ENCODE measurements at regions not wholly inside any gene's neighbourhood (a gene's known extent, or its start where the extent isn't known, plus 50 kb on each side); places are given as distances from the start of the nearest gene placed in this dataset.

DNA sequence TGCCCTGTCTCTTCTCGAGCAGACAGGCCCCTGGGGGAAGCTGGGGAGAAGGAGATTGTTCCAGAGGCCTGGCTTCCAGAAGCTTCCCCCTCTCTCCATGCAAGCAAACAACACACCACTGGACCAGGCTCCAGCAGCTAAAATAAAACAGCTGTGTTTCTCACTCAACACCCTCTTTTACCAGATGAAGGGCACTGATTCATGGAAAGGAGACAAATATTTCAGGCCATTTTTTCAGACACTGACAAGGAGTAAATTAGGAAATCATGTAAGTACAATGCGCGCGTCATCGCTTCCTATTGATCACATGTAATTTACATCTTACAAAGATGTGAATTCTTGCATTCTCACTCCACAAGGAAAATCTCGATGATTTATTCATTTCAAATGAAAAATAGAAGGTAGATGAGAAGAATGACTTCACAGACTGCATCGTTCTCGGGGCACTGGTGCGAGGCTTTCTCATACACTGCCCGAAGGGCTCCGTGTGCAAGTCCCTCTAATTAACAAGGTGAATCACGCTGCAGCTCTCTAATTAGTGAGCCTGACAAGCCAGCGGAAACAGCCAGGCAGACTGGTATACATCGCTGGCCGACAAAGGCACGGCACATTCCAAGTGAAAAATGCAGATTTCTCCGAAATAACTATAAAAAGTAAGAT lies 153.6 kb downstream of the KCTD15 start:
- no peaks in the 10 kb centered on the region for H3K4me1 ChIP-seq (ENCODE audit: insufficient read depth, low read length)
- 92% methylated on average over 17 of the region's 17 CpGs for WGBS
- H3K4me3 ChIP-seq (ENCODE audit: low read length), result no peak overlapping the region
- no peaks in the 10 kb centered on the region for H3K27me3 ChIP-seq (ENCODE audit: insufficient read depth, low read length)
- H3K9ac ChIP-seq (ENCODE audit: low read depth, low read length), result no peak overlapping the region
- no peak overlapping the region for H3K27ac ChIP-seq (ENCODE audit: low read depth, low read length)
- H3K9me3 ChIP-seq (ENCODE audit: insufficient read depth, low read depth, low read length), result no peaks in the 10 kb centered on the region
- no peaks in the 10 kb centered on the region for H3K36me3 ChIP-seq (ENCODE audit: insufficient read depth, low read length)

DNA sequence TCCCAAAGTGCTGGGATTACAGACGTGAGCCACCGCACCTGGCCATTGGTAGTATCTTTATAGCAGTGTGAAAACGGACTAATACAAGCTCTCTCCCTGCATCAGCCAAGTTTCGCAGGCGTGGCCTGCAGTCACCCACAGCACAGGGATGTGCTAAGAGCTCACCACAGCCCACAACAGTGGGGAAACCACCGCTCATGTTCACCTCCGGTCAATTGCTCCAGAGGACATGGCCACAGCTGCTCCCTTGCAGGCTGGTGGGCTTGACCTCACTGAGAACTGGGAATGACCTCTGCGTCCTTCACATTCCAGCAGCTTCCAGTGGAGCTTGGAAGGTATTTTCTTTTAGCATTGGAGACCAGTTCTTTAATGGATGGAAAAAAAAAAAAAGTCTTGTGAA lies 156.4 kb downstream of the KCTD15 start:
- 95% methylated on average over 8 of the region's 8 CpGs for WGBS
- Histone ChIP-seq H3K4me3 (ENCODE audit: low read length) (no peak overlapping the region), H3K9me3 (ENCODE audit: insufficient read depth, low read depth, low read length) (no peaks in the 10 kb centered on the region), H3K27ac (ENCODE audit: low read depth, low read length) (no peak overlapping the region), H3K27me3 (ENCODE audit: insufficient read depth, low read length) (no peaks in the 10 kb centered on the region), H3K36me3 (ENCODE audit: insufficient read depth, low read length) (no peaks in the 10 kb centered on the region), H3K9ac (ENCODE audit: low read depth, low read length) (no peak overlapping the region), H3K4me1 (ENCODE audit: insufficient read depth, low read length) (no peaks in the 10 kb centered on the region)

DNA sequence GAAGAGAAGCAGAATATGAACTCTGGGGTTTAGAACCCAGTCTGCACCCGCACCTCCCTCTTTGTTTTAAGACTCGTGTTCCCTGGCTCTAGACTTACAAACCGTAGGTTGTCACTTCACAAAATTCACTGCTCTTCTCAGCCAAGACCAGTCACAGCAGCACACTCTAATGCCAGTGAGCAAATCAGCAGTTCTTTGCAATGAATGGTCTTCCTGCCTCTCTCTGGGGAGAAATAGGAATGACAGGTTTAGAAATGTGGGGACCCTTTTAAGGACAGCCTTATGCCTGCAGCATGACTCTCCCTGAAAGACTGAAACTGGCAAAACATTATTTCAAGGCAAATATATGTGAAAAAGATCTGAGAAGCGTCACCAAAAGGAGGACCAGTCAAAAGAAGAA lies 156.9 kb downstream of the KCTD15 start:
- Histone ChIP-seq H3K27ac (ENCODE audit: low read depth, low read length) (no peak overlapping the region), H3K27me3 (ENCODE audit: insufficient read depth, low read length) (no peaks in the 10 kb centered on the region), H3K9me3 (ENCODE audit: insufficient read depth, low read depth, low read length) (no peaks in the 10 kb centered on the region), H3K4me1 (ENCODE audit: insufficient read depth, low read length) (no peaks in the 10 kb centered on the region), H3K36me3 (ENCODE audit: insufficient read depth, low read length) (no peaks in the 10 kb centered on the region), H3K4me3 (ENCODE audit: low read length) (no peak overlapping the region), H3K9ac (ENCODE audit: low read depth, low read length) (no peak overlapping the region)
- WGBS, result 82% methylated on average over 4 of the region's 4 CpGs

DNA sequence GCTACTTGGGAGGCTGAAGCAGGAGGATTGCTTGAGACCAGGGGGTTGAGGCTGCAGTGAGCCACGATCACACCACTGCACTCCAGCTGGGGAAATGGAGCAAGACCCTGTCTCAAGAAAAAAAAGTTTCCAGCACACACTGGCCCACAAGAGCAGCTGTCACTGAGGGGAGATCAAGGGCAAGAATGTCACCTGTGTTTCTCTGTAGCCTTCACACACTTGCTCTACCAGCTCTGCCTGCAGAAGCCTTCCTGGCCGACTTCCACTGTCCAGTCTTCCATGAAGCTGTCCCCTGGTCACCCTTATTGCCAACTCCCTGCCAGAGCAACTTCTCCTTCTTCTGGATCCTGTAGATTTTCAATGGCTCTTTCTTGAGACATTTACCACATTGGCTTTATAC lies 158.0 kb downstream of the KCTD15 start:
- no peaks in the 10 kb centered on the region for H3K27me3 ChIP-seq (ENCODE audit: insufficient read depth, low read length)
- no peak overlapping the region for H3K27ac ChIP-seq (ENCODE audit: low read depth, low read length)
- H3K9ac ChIP-seq (ENCODE audit: low read depth, low read length), result no peak overlapping the region
- H3K4me1 ChIP-seq (ENCODE audit: insufficient read depth, low read length), result no peaks in the 10 kb centered on the region
- H3K36me3 ChIP-seq (ENCODE audit: insufficient read depth, low read length), result no peaks in the 10 kb centered on the region
- no peaks in the 10 kb centered on the region for H3K9me3 ChIP-seq (ENCODE audit: insufficient read depth, low read depth, low read length)
- no peak overlapping the region for H3K4me3 ChIP-seq (ENCODE audit: low read length)
- 93% methylated on average over 2 of the region's 2 CpGs for WGBS

DNA sequence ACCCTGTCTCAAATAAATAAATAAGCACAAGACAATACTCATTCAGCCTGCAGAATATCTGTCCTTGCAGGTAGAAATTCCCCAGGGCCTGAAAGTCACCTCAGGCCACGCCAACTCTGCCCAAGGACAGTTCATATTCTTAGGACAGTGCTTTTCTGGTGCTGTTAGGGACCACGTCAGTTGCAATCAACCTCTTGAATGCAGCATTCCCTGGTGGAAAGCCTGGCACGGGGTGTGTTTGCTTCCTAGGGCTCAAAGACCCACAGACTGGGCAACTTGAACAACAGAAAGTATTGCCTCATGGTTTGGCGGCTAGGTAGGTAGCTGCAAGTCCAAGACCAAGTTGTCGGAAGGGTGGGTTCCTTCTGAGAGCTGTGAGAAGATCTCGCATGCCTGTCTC lies 160.3 kb downstream of the KCTD15 start:
- H3K9ac ChIP-seq (ENCODE audit: low read depth, low read length), result no peak overlapping the region
- H3K4me1 ChIP-seq (ENCODE audit: insufficient read depth, low read length), result no peaks in the 10 kb centered on the region
- WGBS, result 93% methylated on average over 6 of the region's 6 CpGs
- no peaks in the 10 kb centered on the region for H3K27me3 ChIP-seq (ENCODE audit: insufficient read depth, low read length)
- no peaks in the 10 kb centered on the region for H3K36me3 ChIP-seq (ENCODE audit: insufficient read depth, low read length)
- H3K4me3 ChIP-seq (ENCODE audit: low read length), result no peak overlapping the region
- no peak overlapping the region for H3K27ac ChIP-seq (ENCODE audit: low read depth, low read length)
- H3K9me3 ChIP-seq (ENCODE audit: insufficient read depth, low read depth, low read length), result no peaks in the 10 kb centered on the region

DNA sequence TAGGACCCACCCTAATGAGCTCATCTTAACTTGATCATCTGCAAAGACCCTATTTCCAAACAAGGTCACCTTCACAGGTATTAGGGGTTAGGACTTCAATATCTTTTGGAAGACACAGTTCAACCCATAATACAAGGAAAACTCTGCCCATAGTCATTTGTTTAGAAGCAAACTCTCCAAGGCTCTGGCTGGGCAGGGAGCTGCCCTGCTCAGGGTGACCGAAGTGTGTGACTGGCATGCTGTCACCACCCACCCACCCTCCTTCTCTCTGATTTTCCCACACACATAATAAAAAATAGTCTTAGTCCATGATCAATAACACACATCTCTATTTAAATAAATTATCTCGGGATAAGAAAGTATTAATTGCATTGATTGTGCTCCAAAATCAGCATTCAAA lies 161.1 kb downstream of the KCTD15 start:
- no peaks in the 10 kb centered on the region for H3K4me1 ChIP-seq (ENCODE audit: insufficient read depth, low read length)
- H3K4me3 ChIP-seq (ENCODE audit: low read length), result no peak overlapping the region
- H3K36me3 ChIP-seq (ENCODE audit: insufficient read depth, low read length), result no peaks in the 10 kb centered on the region
- no peak overlapping the region for H3K27ac ChIP-seq (ENCODE audit: low read depth, low read length)
- WGBS, result 95% methylated on average over 1 of the region's 2 CpGs
- no peaks in the 10 kb centered on the region for H3K9me3 ChIP-seq (ENCODE audit: insufficient read depth, low read depth, low read length)
- no peaks in the 10 kb centered on the region for H3K27me3 ChIP-seq (ENCODE audit: insufficient read depth, low read length)
- no peak overlapping the region for H3K9ac ChIP-seq (ENCODE audit: low read depth, low read length)

DNA sequence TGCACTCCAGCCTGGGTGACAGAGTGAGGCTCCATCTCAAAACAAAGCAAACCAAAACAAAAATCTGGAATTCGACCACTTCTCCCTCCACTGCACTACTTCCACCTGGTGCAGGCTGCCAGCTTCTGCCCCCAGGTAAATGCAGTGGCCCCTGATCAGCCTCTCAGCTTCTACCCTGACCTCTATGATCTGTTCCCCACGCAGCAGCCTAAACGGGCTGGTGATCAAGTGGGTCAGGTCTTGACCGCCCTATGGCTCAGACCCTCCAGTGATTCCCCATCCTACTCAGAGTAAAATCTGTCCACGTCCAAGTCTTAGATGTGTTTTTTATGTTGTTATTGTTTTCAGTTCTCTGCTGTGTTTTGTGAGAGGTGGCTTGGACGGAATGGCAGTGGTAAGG lies 163.9 kb downstream of the KCTD15 start:
- Histone ChIP-seq H3K4me3 (ENCODE audit: low read length) (no peak overlapping the region), H3K36me3 (ENCODE audit: insufficient read depth, low read length) (no peaks in the 10 kb centered on the region), H3K9ac (ENCODE audit: low read depth, low read length) (no peak overlapping the region), H3K27me3 (ENCODE audit: insufficient read depth, low read length) (no peaks in the 10 kb centered on the region), H3K9me3 (ENCODE audit: insufficient read depth, low read depth, low read length) (no peaks in the 10 kb centered on the region), H3K27ac (ENCODE audit: low read depth, low read length) (no peak overlapping the region), H3K4me1 (ENCODE audit: insufficient read depth, low read length) (no peaks in the 10 kb centered on the region)
- WGBS, result 83% methylated on average over 6 of the region's 6 CpGs

DNA sequence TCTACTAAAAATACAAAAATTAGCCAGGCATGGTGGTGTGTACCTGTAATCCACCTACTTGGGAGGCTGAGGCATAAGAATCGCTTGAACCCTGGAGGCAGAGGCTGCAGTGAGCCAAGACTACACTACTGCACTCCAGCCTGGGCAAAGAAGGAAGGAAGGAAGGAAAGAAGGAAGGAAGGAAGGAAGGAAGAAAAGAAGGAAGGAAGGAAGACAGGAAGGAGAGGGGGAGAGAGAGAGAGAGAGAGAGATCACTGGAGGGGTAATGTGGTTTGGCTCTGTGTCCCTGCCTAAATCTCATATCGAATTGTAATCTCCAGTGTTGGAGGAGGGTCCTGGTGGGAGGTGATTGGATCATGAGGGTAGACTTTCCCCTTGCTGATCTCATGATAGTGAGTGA lies 165.5 kb downstream of the KCTD15 start:
- H3K9ac ChIP-seq (ENCODE audit: low read depth, low read length), result no peak overlapping the region
- WGBS, result 90% methylated on average over 2 of the region's 2 CpGs

DNA sequence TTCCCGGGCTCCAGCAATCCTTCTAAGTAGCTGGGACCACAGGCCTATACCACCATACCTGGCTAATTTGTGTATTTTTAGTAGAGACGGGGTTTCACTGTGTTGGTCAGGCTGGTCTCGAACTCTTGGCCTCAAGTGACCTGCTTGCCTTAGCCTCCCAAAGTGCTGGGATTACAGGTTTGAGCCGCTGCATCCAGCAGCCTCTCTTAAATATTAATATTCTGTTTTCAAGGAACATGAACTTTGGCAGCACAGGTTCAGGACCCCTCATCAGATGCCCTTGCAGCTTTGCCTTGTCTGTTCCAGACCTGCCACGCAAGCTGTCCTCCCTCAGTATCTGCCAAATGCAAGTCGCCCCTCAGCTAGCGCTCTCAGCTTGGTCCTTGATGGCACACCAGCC lies 166.8 kb downstream of the KCTD15 start:
- no peak overlapping the region for H3K4me3 ChIP-seq (ENCODE audit: low read length)
- H3K4me1 ChIP-seq (ENCODE audit: insufficient read depth, low read length), result no peaks in the 10 kb centered on the region
- no peak overlapping the region for H3K9ac ChIP-seq (ENCODE audit: low read depth, low read length)
- H3K36me3 ChIP-seq (ENCODE audit: insufficient read depth, low read length), result no peaks in the 10 kb centered on the region
- H3K27me3 ChIP-seq (ENCODE audit: insufficient read depth, low read length), result no peaks in the 10 kb centered on the region
- no peak overlapping the region for H3K27ac ChIP-seq (ENCODE audit: low read depth, low read length)
- 93% methylated on average over 7 of the region's 7 CpGs for WGBS
- H3K9me3 ChIP-seq (ENCODE audit: insufficient read depth, low read depth, low read length), result peaks cover 15% of the 10 kb centered on the region; the same call in 1 of the 2 replicates

More for the DNA sequence above, 165.5 kb downstream of the KCTD15 start:
- H3K36me3 ChIP-seq (ENCODE audit: insufficient read depth, low read length), result no peaks in the 10 kb centered on the region
- H3K9me3 ChIP-seq (ENCODE audit: insufficient read depth, low read depth, low read length), result peaks cover 9% of the 10 kb centered on the region; the same call in 1 of the 2 replicates
- no peak overlapping the region for H3K4me3 ChIP-seq (ENCODE audit: low read length)
- H3K4me1 ChIP-seq (ENCODE audit: insufficient read depth, low read length), result no peaks in the 10 kb centered on the region
- no peak overlapping the region for H3K27ac ChIP-seq (ENCODE audit: low read depth, low read length)
- no peaks in the 10 kb centered on the region for H3K27me3 ChIP-seq (ENCODE audit: insufficient read depth, low read length)

DNA sequence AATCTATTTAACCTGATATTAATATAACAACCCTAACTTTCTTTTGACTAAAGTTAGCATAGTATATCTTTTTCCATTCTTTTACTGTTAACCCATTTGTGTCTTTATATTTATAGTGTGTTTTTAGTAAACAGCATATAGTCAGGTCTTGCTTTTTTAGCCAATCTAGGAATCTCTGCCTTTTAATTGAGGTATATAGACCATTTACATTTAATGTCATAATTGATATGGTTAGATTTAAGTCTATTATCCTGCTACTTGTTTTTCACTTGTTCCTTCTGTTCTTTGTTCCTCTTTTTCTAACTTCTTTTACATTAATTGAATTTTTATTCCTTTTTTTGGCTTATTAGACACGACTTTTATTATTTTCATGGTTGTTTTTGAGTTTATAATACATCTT lies 174.4 kb downstream of the KCTD15 start:
- no peaks in the 10 kb centered on the region for H3K36me3 ChIP-seq (ENCODE audit: insufficient read depth, low read length)
- H3K9me3 ChIP-seq (ENCODE audit: insufficient read depth, low read depth, low read length), result peaks cover 24% of the 10 kb centered on the region; the same call in 1 of the 2 replicates
- no peaks in the 10 kb centered on the region for H3K27me3 ChIP-seq (ENCODE audit: insufficient read depth, low read length)
- no peak overlapping the region for H3K4me3 ChIP-seq (ENCODE audit: low read length)
- H3K9ac ChIP-seq (ENCODE audit: low read depth, low read length), result no peak overlapping the region
- no CpG with 5 or more reads among the region's 1 CpG for WGBS
- H3K27ac ChIP-seq (ENCODE audit: low read depth, low read length), result no peak overlapping the region
- 0 out of 2 replicates have a peak, but pooled peaks cover 4% of the 10 kb centered on the region for H3K4me1 ChIP-seq (ENCODE audit: insufficient read depth, low read length)

DNA sequence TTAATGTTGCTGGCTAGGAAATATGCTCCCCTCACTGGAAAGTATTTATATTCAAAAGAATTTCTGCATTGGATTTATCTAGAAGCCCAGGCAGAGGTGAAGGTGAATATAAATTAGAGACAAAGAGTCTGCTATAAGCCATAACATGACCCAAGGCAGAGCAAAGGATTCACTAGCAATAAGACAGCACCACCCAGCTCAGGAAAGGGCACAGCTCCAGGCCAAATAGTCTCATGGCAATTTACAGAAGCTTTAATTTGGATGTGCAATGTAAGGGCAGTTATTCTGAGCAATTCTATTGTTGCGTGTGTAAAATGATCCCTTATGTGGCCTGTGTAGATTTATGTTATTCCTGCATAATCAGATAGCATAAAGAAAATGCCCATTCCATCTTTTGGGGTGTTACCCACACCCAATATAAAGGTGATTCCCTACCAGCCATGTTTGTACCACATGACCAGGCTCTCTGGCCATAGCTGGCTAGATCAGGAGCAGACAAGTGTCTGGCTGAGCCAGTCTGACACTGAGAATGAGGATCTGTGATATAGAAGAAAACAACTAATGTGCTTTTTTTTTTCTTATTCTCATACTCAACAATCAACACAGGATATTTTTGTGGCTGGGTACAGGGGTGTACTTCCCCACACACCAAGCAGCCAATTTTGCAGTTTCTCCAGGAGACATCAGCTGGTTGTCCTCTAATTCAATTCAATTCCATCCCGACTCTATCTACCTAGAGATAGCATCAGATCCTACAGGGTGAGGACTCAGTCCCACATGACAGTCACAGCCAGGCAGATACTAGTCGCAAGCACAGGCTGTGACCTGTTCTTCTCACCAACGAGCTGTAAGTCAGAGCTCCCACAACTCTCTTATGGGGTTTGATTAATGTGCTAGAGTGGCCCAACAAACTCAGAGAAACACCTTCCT lies 181.4 kb downstream of the KCTD15 start:
- H3K9ac ChIP-seq (ENCODE audit: low read depth, low read length), result no peak overlapping the region
- no peak overlapping the region for H3K4me3 ChIP-seq (ENCODE audit: low read length)
- no peaks in the 10 kb centered on the region for H3K27me3 ChIP-seq (ENCODE audit: insufficient read depth, low read length)
- peaks cover 10% of the 10 kb centered on the region; the same call in 1 of the 2 replicates for H3K4me1 ChIP-seq (ENCODE audit: insufficient read depth, low read length)
- H3K9me3 ChIP-seq (ENCODE audit: insufficient read depth, low read depth, low read length), result 0 out of 2 replicates have a peak, but pooled peaks cover 2% of the 10 kb centered on the region
- 91% methylated on average over 4 of the region's 4 CpGs for WGBS
- H3K27ac ChIP-seq (ENCODE audit: low read depth, low read length), result no peak overlapping the region
- H3K36me3 ChIP-seq (ENCODE audit: insufficient read depth, low read length), result no peaks in the 10 kb centered on the region
